Upper lobe of left lung (tissue), 6 donors: ENCODE measurements at regions not wholly inside any gene's neighbourhood (a gene's known extent, or its start where the extent isn't known, plus 50 kb on each side); places are given as distances from the start of the nearest gene placed in this dataset.
A peak's percentile ranks its signal among the peaks of the same experiment; 100 is the strongest.

ENCODE experiments used
- ATAC-seq, 2 donors: fragments of 200-7000 bp; cut with Tn5 transposase; one replicate each; pipeline ENCODE4 v1.9.1; 2022; ENCODE audit warnings: mild to moderate bottlenecking in 2 of 2, moderate library complexity in 2 of 2; ENCODE audit not compliant: low FRiP score in 2 of 2
- DNase-seq, 2 donors: peaks; one replicate each; pipeline ENCODE4 v3.0.0-alpha.2; 2019 to 2020
- H3K27ac ChIP-seq, 4 donors: fragments of 200-600 bp; sonication (generic); one replicate each; pipeline ENCODE4 v1.5.1; 2016 to 2019
- H3K27me3 ChIP-seq, 4 donors: fragments of 200-600 bp; sonication (generic); one replicate each; pipeline ENCODE4 v1.5.1; 2017 to 2019
- H3K36me3 ChIP-seq, 4 donors: fragments of 200-600 bp; sonication (generic); one replicate each; pipeline ENCODE4 v1.5.1; 2016 to 2019
- H3K4me1 ChIP-seq, 4 donors: fragments of 200-600 bp; sonication (generic); one replicate each; pipeline ENCODE4 v1.5.1; 2018 to 2019
- H3K4me3 ChIP-seq, 4 donors: fragments of 200-600 bp; sonication (generic); one replicate each; pipeline ENCODE4 v1.5.1; 2017 to 2019; ENCODE audit warnings: mild to moderate bottlenecking in 2 of 4, moderate library complexity in 1 of 4
- H3K9me3 ChIP-seq, 4 donors: fragments of 200-600 bp; sonication (generic); one replicate each; pipeline ENCODE4 v1.5.1; 2018 to 2019
- EP300 ChIP-seq, 4 donors: sonication (generic); formaldehyde crosslinking; IDR thresholded peaks; one replicate each; pipeline ENCODE4 v1.5.1; 2017; ENCODE audit warnings: antibody characterized with exemption in 4 of 4, control low read depth in 2 of 4
- POLR2A ChIP-seq, 4 donors: fragments of 450-650 bp; IDR thresholded peaks; one replicate each; pipeline ENCODE4 v1.5.1; 2016 to 2017; ENCODE audit warnings: antibody characterized with exemption in 4 of 4, mild to moderate bottlenecking in 2 of 4
- POLR2AphosphoS5 ChIP-seq, 2 donors: sonication (generic); formaldehyde crosslinking; IDR thresholded peaks; one replicate each; pipeline ENCODE4 v1.5.1; 2017; ENCODE audit warnings: antibody characterized with exemption in 2 of 2
- WGBS, 2 donors: methylation state at CpG; one replicate each; pipeline ENCODE4 v1.1.5; 2017 to 2018; 5-methylcytosine and 5-hydroxymethylcytosine counted together
- TF ChIP-seq, protein P1 (sequence below), 6 experiments: fragments of 450-650 bp in 4 of 6; fragments of 200-600 bp in 2 of 6; sonication (generic) in 2 of 6; IDR thresholded peaks; one replicate each; pipeline ENCODE4 v1.5.1; 2016 to 2019; ENCODE audit warnings: antibody characterized with exemption in 6 of 6
- donor health status: DM: no; HTN: no; CAD: no; lungs with moderate emphysema.
- donor health status: DM: no; HTN: yes; CAD: no; lungs with severe emphysema.

- Histone ChIP-seq H3K27me3 (no peaks in the 10 kb centered on the region), H3K9me3 (peaks cover 20 to 41% (median 34%) of the 10 kb centered on the region in 4 donors), H3K4me1 (no peaks in the 10 kb centered on the region), H3K27ac (no peak overlapping the region), H3K4me3 (no peak overlapping the region), H3K36me3 (no peaks in the 10 kb centered on the region)
- ATAC-seq (no peak), DNase-seq (no peak)
- TF ChIP-seq EP300 (IDR thresholded peaks at IDR 0.05) (no peak), POLR2AphosphoS5 (IDR thresholded peaks at IDR 0.05) (no peak), POLR2A (IDR thresholded peaks at IDR 0.05) (no peak)
- TF ChIP-seq, protein P1, sequence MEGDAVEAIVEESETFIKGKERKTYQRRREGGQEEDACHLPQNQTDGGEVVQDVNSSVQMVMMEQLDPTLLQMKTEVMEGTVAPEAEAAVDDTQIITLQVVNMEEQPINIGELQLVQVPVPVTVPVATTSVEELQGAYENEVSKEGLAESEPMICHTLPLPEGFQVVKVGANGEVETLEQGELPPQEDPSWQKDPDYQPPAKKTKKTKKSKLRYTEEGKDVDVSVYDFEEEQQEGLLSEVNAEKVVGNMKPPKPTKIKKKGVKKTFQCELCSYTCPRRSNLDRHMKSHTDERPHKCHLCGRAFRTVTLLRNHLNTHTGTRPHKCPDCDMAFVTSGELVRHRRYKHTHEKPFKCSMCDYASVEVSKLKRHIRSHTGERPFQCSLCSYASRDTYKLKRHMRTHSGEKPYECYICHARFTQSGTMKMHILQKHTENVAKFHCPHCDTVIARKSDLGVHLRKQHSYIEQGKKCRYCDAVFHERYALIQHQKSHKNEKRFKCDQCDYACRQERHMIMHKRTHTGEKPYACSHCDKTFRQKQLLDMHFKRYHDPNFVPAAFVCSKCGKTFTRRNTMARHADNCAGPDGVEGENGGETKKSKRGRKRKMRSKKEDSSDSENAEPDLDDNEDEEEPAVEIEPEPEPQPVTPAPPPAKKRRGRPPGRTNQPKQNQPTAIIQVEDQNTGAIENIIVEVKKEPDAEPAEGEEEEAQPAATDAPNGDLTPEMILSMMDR (IDR thresholded peaks at IDR 0.05) = peak in 1 of 6 experiments; percentile 12
- WGBS, 2 donors = 85 to 93% methylated on average over 1 of the region's 1 CpG
These were observed 67.1 kb upstream of the CDK20 start for GRCh38 chr9:88041447-88041846.

GRCh38 chr9:88037285-88037845, 63.0 kb upstream of the CDK20 start:
- Histone ChIP-seq H3K4me1 (no peaks in the 10 kb centered on the region), H3K27me3 (no peaks in the 10 kb centered on the region), H3K9me3 (peaks cover 9 to 26% (median 18%) of the 10 kb centered on the region in 4 donors), H3K27ac (no peak overlapping the region), H3K4me3 (no peak overlapping the region), H3K36me3 (no peaks in the 10 kb centered on the region)
- DNase-seq = no peak
- TF ChIP-seq POLR2A (IDR thresholded peaks at IDR 0.05) = no peak
- no peak for TF ChIP-seq POLR2AphosphoS5 (IDR thresholded peaks at IDR 0.05)
- TF ChIP-seq EP300 (IDR thresholded peaks at IDR 0.05) = no peak
- TF ChIP-seq, protein P1 (IDR thresholded peaks at IDR 0.05) = no peak
- 91% methylated on average over 3 of the region's 3 CpGs for WGBS, 2 donors
- ATAC-seq = no peak

DNA sequence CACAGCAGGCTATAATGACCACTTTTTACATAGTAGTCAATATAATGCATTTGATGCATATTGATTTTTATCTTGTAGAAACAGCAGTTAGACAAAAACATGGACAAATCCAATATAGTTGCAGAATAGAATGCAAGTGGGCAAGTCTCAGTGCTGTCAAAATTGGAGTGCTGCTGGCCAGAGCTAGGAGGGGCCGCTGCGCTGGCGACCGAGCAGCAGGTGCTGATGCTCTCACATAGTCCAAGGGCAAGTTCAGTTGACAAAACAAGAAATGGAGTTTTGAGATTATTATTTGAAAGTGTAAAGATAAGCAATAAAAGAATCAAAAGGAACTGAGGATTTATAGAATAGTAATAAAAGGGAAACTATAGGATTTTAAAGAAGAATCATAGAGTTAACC, 60.6 kb upstream of the CDK20 start:
- H3K4me3 ChIP-seq = no peak overlapping the region
- H3K27ac ChIP-seq = no peak overlapping the region
- WGBS, 2 donors = 97 to 99% methylated on average over 4 of the region's 4 CpGs
- ATAC-seq = no peak
- H3K4me1 ChIP-seq = no peaks in the 10 kb centered on the region
- H3K9me3 ChIP-seq = peaks cover 9 to 26% (median 18%) of the 10 kb centered on the region in 4 donors
- TF ChIP-seq POLR2AphosphoS5 (IDR thresholded peaks at IDR 0.05) (no peak), POLR2A (IDR thresholded peaks at IDR 0.05) (no peak), EP300 (IDR thresholded peaks at IDR 0.05) (no peak)
- TF ChIP-seq, protein P1 (IDR thresholded peaks at IDR 0.05) = no peak
- no peaks in the 10 kb centered on the region for H3K36me3 ChIP-seq
- no peaks in the 10 kb centered on the region for H3K27me3 ChIP-seq
- DNase-seq = no peak

DNA sequence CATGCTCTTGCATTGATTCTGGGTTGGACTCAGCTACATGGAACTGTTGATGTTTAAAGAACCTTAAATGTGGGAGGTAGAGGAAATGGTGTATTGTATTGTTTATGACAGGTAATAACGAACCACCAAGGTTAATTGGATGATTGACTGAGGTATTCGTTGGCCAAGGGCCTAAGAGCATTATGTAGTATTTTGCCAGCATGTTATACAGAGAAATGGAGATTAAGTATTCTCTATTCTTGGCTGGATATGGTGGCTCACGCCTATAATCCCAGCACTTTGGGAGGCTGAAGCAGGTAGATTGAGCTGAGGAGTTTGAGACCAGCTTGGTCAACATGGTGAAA, 59.0 kb upstream of the CDK20 start:
- Histone ChIP-seq H3K27me3 (no peaks in the 10 kb centered on the region), H3K4me1 (no peaks in the 10 kb centered on the region), H3K4me3 (no peak overlapping the region), H3K27ac (no peak overlapping the region), H3K36me3 (no peaks in the 10 kb centered on the region), H3K9me3 (peaks cover 9 to 21% (median 17%) of the 10 kb centered on the region in 4 donors)
- TF ChIP-seq POLR2AphosphoS5 (IDR thresholded peaks at IDR 0.05) (no peak), EP300 (IDR thresholded peaks at IDR 0.05) (no peak), POLR2A (IDR thresholded peaks at IDR 0.05) (no peak)
- TF ChIP-seq, protein P1 (IDR thresholded peaks at IDR 0.05) = no peak
- DNase-seq = no peak
- no peak for ATAC-seq
- WGBS, 2 donors = 74 to 78% methylated on average over 3 of the region's 3 CpGs

DNA sequence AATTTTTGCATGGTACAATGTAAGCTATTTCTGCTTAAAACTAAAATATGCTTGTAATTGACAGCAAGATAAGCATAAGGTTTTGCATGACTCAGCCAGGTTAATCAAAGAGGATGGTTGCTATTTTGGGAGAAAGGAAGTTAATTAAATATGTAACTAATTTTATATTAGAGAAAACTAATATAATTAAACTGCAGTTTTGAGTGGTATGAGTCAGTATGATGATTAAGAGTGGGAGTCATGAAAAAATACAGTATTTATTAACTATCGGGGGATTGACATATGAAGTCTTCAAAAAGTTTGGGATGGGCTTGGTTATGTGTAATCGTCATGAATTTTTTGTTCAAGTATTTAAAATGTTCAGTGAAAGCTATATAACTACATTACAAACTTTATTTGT, 54.0 kb upstream of the CDK20 start:
- H3K4me1 ChIP-seq = no peaks in the 10 kb centered on the region
- WGBS, 2 donors = 92 to 97% methylated on average over 2 of the region's 2 CpGs
- no peak overlapping the region for H3K4me3 ChIP-seq
- no peaks in the 10 kb centered on the region for H3K27me3 ChIP-seq
- DNase-seq (no peak), ATAC-seq (no peak)
- no peaks in the 10 kb centered on the region for H3K36me3 ChIP-seq
- TF ChIP-seq EP300 (IDR thresholded peaks at IDR 0.05) = no peak
- TF ChIP-seq POLR2AphosphoS5 (IDR thresholded peaks at IDR 0.05) = no peak
- no peak for TF ChIP-seq POLR2A (IDR thresholded peaks at IDR 0.05)
- TF ChIP-seq, protein P1 (IDR thresholded peaks at IDR 0.05) = no peak
- H3K27ac ChIP-seq = no peak overlapping the region
- H3K9me3 ChIP-seq = no peaks in the 10 kb centered on the region
